SK-N-MC (cell line): ENCODE measurements at regions not wholly inside any gene's neighbourhood (a gene's known extent, or its start where the extent isn't known, plus 50 kb on each side); places are given as distances from the start of the nearest gene placed in this dataset.

Experiments used
- DNase-seq: peaks from one replicate; pipeline ENCODE4 v3.0.0-alpha.2; 2011; ENCODE audit warnings: low read depth, low spot score
- H3K27ac ChIP-seq: fragments of 200-600 bp; sonication (generic); 2 replicates; pipeline ENCODE4 v1.5.1; 2016; ENCODE audit warnings: mixed run types
- H3K36me3 ChIP-seq: fragments of 200-600 bp; sonication (generic); 2 replicates; pipeline ENCODE4 v1.6.1; 2017; ENCODE audit warnings: antibody characterized with exemption, low read length, mixed read lengths; ENCODE audit not compliant: insufficient read depth
- H3K4me3 ChIP-seq: fragments of 200-600 bp; sonication (generic); 2 replicates; pipeline ENCODE4 v1.5.1; 2016
- H3K9ac ChIP-seq: fragments of 200-600 bp; sonication (generic); 2 replicates; pipeline ENCODE4 v1.8.0; 2017; ENCODE audit warnings: mixed run types, mixed read lengths; ENCODE audit not compliant: insufficient read length
- H3K9me3 ChIP-seq: fragments of 200-600 bp; sonication (generic); 2 replicates; pipeline ENCODE4 v1.6.1; 2017; ENCODE audit warnings: low read depth, mild to moderate bottlenecking, antibody characterized with exemption, low read length, moderate library complexity, mixed read lengths
- EZH2 ChIP-seq: fragments of 200-600 bp; sonication (generic); IDR thresholded peaks from one replicate; pipeline ENCODE4 v1.6.1; 2017; ENCODE audit warnings: antibody characterized with exemption
- FOXP2 ChIP-seq: optimal IDR thresholded peaks from 2 replicates; pipeline ENCODE3; 2011; ENCODE audit warnings: mild to moderate bottlenecking, moderate library complexity; ENCODE audit not compliant: insufficient read depth; ENCODE audit errors: extremely low read length, control extremely low read depth
- POLR2AphosphoS5 ChIP-seq: IDR thresholded peaks from 2 replicates; pipeline ENCODE4 v1.6.1; 2012; ENCODE audit warnings: mild to moderate bottlenecking, low read depth, low read length, borderline replicate concordance

DNA sequence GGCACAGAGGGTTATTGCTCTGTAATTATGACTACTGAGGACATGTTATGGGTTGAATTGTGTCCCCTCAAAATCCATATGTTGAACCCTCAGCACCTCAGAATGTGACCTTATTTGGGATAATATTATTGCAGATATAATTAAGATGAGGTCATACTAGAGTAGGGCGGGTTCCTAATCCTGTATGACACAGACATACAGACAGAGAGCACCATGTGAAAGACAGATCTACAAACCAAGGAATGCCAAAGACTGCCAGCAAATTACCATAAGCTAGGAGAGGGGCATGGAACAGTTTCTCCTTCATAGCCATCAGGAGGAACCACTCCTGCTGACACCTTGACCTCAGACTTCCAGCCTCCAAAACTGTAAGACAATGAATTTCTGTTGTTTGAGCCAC lies 115.2 kb upstream of the OTUD4 start:
- Histone ChIP-seq H3K4me3 (no peak overlapping the region), H3K36me3 (no peaks in the 10 kb centered on the region), H3K27ac (no peak overlapping the region), H3K9me3 (no peaks in the 10 kb centered on the region), H3K9ac (no peak overlapping the region)
- DNase-seq: no peak
- TF ChIP-seq EZH2 (no peak), FOXP2 (no peak), POLR2AphosphoS5 (no peak)

DNA sequence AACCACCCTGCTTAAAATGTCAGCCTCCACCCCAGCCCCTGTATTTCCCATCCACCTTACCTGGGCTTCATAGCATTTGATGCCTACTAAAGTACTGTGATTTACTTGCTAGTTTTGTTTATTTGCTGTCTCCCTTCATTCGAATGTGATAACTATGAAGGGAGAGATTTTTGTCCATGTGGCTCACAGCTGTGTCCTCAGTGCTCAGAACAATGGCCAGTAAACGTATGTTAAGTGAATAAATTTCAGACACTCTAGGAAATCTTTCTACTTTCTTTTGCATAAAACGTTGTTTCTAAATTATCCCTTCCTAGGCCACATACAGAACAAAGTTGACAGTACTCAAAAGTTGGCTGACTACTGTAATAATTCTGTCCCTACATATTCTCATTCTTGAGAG lies 114.7 kb upstream of the OTUD4 start:
- no peak for DNase-seq
- Histone ChIP-seq H3K9me3 (no peaks in the 10 kb centered on the region), H3K9ac (no peak overlapping the region), H3K27ac (no peak overlapping the region), H3K36me3 (no peaks in the 10 kb centered on the region), H3K4me3 (no peak overlapping the region)
- TF ChIP-seq EZH2 (no peak), POLR2AphosphoS5 (no peak), FOXP2 (no peak)

DNA sequence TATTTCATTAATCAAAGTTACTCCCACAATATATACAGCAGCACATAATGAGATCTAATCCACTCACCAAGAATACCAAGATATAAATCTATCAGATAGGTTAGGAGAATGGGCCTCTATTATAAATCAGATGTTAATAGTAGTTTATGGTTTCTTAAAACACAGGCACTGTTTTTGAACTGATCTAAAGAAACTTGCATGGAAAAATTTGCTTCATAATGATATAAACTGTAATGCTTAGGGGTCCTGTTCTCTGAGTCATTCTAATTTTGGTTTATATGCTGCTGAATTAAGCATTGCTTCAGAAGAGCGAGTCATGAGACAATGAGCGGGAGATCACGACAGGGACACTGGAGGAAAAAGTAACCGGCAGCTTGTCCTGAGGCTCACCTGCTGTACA lies 113.3 kb upstream of the OTUD4 start:
- no peak for DNase-seq
- H3K4me3 ChIP-seq: no peak overlapping the region
- H3K27ac ChIP-seq: no peak overlapping the region
- TF ChIP-seq POLR2AphosphoS5: no peak
- TF ChIP-seq FOXP2: no peak
- TF ChIP-seq EZH2: no peak
- no peaks in the 10 kb centered on the region for H3K9me3 ChIP-seq
- no peak overlapping the region for H3K9ac ChIP-seq
- no peaks in the 10 kb centered on the region for H3K36me3 ChIP-seq

DNA sequence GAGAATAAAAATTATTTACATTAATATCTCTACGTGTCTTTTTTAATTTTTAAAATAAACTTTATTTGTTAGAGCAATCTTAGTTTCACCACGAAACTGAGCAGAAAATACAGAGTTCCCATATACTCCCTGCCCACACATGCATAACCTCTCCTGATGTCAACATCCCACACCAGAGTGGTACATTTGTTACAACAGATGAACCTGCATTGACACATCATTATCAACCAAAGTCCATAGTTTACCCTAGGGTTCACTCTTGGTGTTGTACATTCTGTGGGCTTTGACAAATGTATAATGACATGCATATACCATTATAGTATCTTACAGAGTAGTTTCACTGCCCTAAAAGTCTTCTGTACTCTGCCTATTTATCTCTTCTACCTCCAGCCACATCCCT lies 110.6 kb upstream of the OTUD4 start:
- H3K27ac ChIP-seq: no peak overlapping the region
- H3K9me3 ChIP-seq: no peaks in the 10 kb centered on the region
- no peak overlapping the region for H3K4me3 ChIP-seq
- no peak overlapping the region for H3K9ac ChIP-seq
- H3K36me3 ChIP-seq: no peaks in the 10 kb centered on the region
- no peak for DNase-seq
- no peak for TF ChIP-seq EZH2
- TF ChIP-seq FOXP2: no peak
- TF ChIP-seq POLR2AphosphoS5: no peak

DNA sequence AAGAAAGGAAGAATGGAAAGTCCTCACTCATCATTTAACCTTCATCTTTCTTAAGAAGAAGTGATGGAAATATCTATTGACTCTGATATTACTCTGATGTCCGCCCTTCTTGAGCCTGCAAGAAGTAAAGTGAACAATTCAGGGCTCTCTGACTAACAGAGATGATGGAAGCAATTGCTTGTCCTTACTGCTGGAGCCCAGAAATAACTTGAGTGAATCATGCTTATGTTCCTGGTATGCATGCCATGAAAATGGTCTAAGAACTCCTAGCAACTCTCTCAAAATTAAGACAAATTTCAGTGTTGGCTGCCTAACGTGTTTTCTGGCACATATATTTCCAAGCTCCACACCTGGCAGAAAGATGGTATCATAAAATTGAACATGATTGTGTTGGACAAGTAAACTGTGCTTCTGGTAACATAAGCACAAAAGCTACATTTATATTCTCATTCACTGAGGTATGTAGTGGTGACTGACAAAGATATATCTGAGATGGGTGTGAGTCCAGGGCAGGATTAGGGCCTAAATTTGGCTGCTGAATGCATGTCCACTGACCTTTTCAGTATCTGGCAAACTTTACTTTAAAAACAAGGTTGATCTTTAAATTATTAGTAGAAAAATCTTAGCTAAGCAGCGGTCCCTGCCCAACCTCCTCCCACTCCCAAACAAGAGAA lies 109.2 kb upstream of the OTUD4 start:
- H3K36me3 ChIP-seq: no peaks in the 10 kb centered on the region
- H3K4me3 ChIP-seq: no peak overlapping the region
- no peak overlapping the region for H3K9ac ChIP-seq
- H3K9me3 ChIP-seq: no peaks in the 10 kb centered on the region
- no peak overlapping the region for H3K27ac ChIP-seq
- DNase-seq: no peak
- no peak for TF ChIP-seq FOXP2

DNA sequence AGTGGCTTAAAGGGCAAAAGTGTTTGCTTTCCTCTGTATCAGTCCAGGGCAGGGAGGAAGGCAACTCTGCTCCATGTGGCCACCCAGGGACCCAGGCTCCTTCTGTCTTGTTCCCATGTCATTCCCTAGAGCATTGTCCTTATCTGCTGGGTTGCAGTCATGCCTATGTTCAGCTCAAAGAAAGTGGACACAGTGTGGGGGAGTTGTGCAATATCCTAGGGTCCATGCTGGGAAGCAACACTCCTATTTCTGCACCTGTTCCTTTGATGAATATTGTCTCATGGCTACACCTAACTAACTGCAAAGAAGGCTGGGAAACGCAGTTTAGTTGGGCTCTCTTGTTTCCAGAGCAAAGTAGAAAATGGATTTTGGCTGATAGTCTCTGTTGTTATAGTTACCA lies 107.0 kb upstream of the OTUD4 start:
- no peak for DNase-seq
- Histone ChIP-seq H3K9me3 (no peaks in the 10 kb centered on the region), H3K9ac (no peak overlapping the region), H3K4me3 (no peak overlapping the region), H3K36me3 (no peaks in the 10 kb centered on the region), H3K27ac (no peak overlapping the region)
- no peak for TF ChIP-seq EZH2
- no peak for TF ChIP-seq FOXP2
- TF ChIP-seq POLR2AphosphoS5: no peak

DNA sequence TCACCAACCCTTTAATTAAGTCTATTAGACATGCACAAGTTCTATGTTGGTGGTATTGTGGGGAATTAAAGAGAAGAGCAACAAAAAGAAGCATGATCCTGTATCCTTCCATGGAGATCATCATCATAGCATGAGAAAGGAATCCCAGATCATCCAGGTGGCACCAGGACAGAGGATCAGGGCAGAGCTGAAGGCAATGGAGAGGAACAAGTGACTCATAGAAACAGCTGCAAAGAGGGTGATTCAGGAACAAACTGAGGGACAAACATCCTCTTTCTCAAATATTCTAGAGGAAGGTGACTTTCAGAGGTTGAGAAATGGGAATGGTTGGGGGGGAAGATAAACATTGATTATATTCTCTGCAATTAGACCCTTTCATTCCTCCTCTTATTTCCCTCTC lies 105.5 kb upstream of the OTUD4 start:
- H3K36me3 ChIP-seq: no peaks in the 10 kb centered on the region
- no peaks in the 10 kb centered on the region for H3K9me3 ChIP-seq
- TF ChIP-seq POLR2AphosphoS5 (no peak), FOXP2 (no peak), EZH2 (no peak)
- no peak overlapping the region for H3K4me3 ChIP-seq
- DNase-seq: no peak
- H3K9ac ChIP-seq: no peak overlapping the region
- H3K27ac ChIP-seq: no peak overlapping the region

DNA sequence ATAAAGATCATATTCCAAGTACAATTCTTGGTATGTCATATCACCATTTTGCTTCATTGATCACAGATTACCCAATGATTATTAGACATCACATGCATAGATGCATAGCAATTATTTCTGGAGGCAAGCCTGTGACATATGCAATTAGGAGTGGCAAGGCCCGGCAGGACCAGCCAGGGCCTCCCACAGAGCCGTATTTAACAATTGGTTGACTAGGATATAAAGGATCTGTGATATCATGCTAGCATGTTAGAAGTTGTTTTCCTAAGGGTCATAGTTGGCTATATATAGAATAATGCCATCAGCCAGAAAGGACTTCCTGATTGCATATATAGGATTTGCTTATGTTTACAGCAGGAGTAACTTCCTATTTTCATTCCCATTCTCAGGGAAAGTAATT lies 103.5 kb upstream of the OTUD4 start:
- Histone ChIP-seq H3K4me3 (no peak overlapping the region), H3K27ac (no peak overlapping the region), H3K36me3 (no peaks in the 10 kb centered on the region), H3K9ac (no peak overlapping the region), H3K9me3 (no peaks in the 10 kb centered on the region)
- no peak for DNase-seq
- TF ChIP-seq POLR2AphosphoS5 (no peak), FOXP2 (no peak), EZH2 (no peak)

DNA sequence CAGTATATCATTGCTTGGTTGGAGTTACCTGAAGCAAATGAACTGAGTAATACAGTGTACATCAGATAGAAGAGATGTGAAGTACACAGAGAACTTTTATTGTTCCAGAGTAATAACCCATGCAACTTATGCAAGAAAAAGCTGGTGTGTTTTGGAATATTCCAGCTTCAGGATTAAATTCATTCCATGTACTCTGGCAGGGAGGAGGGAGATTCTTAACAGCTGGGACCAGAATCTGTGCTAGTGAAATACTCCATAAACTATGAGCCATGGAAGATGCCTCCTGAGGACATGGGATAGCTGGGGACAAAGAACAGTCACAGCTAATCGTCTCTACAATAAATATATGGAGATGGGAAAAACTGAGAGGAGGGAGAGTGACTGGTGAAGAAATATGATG lies 101.6 kb upstream of the OTUD4 start:
- TF ChIP-seq FOXP2: no peak
- TF ChIP-seq EZH2: no peak
- no peak for TF ChIP-seq POLR2AphosphoS5
- DNase-seq: no peak
- H3K9ac ChIP-seq: no peak overlapping the region
- no peaks in the 10 kb centered on the region for H3K36me3 ChIP-seq
- no peaks in the 10 kb centered on the region for H3K9me3 ChIP-seq
- no peak overlapping the region for H3K27ac ChIP-seq
- no peak overlapping the region for H3K4me3 ChIP-seq
